Activated naive CD4-positive, alpha-beta T cell treated with anti-CD3 and anti-CD28 coated beads, Interleukin-2, amount 10 ng/mL, durations not matched to agents 7 days and 5 days (primary cell): ENCODE measurements at regions not wholly inside any gene's neighbourhood (a gene's known extent, or its start where the extent isn't known, plus 50 kb on each side); places are given as distances from the start of the nearest gene placed in this dataset.
"Not testable (repeated sequence)": the region's sequence is repeated elsewhere in the genome, so short reads cannot be mapped to it uniquely, and the experiment has no call there.

ENCODE experiments used
- CTCF ChIA-PET: fragments of 350-600 bp; sonication (Branson Sonifier 250); formaldehyde crosslinking; loops from one replicate; lab custom pipeline; 2021; ENCODE audit warnings: antibody characterized with exemption; lab: Charles Lee
- DNase-seq: peaks from one replicate; pipeline ENCODE4 v3.0.0-alpha.2; 2020
- H3K27ac Mint-ChIP-seq: one replicate; pipeline ENCODE4 v1.8.0; 2021; ENCODE audit warnings: mild to moderate bottlenecking, moderate library complexity, mixed read lengths
- H3K27me3 Mint-ChIP-seq: one replicate; pipeline ENCODE4 v1.8.0; 2021; ENCODE audit warnings: mild to moderate bottlenecking, mixed read lengths
- H3K36me3 Mint-ChIP-seq: one replicate; pipeline ENCODE4 v1.8.0; 2021; ENCODE audit warnings: mixed read lengths
- H3K4me1 Mint-ChIP-seq: one replicate; pipeline ENCODE4 v1.8.0; 2021; ENCODE audit warnings: mixed read lengths
- H3K4me3 Mint-ChIP-seq: one replicate; pipeline ENCODE4 v1.8.0; 2021; ENCODE audit warnings: mild to moderate bottlenecking, moderate library complexity, mixed read lengths
- H3K9me3 Mint-ChIP-seq: one replicate; pipeline ENCODE4 v1.8.0; 2021; ENCODE audit warnings: mixed read lengths

DNA sequence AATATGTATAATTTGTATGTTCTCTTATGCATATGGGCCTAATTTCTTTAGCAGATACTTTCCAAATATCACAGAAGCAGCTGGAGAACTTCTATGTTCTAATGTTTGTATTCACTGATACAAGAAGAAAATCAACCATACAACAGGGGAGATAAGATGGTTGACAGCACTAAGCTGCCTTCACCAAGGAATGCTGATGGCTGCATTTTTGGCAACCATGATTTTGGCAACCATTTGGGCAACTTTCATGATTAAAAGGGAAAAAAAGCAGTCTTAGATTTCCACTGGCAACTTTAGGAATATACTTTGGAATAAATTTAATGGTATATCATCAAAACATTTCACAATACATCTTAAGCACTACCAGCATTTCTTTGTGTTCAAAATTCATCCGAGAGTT, 740.3 kb upstream of the CDH6 start:
- no peaks in the 10 kb centered on the region for H3K27me3 Mint-ChIP-seq
- no peaks in the 10 kb centered on the region for H3K36me3 Mint-ChIP-seq
- no peaks in the 10 kb centered on the region for H3K4me1 Mint-ChIP-seq
- DNase-seq, result no peak
- no peak overlapping the region for H3K4me3 Mint-ChIP-seq
- peaks cover 21% of the 10 kb centered on the region for H3K9me3 Mint-ChIP-seq
- CTCF ChIA-PET, result no interaction called here
- no peak overlapping the region for H3K27ac Mint-ChIP-seq

DNA sequence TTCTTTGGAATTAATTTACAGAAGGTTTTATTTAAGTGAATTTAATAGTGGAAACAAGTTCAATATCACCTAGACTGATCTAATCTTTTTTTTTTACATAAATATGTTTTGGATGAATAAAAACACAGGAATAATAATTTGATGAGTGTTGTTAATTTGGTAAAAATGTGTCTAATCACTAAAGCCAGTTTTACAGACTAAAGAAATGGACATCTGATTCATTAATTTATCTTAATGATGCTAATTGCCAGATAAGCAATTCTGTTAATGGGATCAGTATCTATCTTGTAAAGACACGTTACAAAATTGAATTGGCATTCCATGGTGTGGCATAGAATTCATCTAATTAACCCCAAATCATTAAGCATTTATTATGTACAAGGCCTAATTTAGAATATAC, 743.3 kb upstream of the CDH6 start:
- no peak overlapping the region for H3K4me3 Mint-ChIP-seq
- peaks cover 20% of the 10 kb centered on the region for H3K9me3 Mint-ChIP-seq
- no peak for DNase-seq
- no peaks in the 10 kb centered on the region for H3K27me3 Mint-ChIP-seq
- H3K36me3 Mint-ChIP-seq, result no peaks in the 10 kb centered on the region
- no peak overlapping the region for H3K27ac Mint-ChIP-seq
- CTCF ChIA-PET, result no interaction called here
- H3K4me1 Mint-ChIP-seq, result no peaks in the 10 kb centered on the region

DNA sequence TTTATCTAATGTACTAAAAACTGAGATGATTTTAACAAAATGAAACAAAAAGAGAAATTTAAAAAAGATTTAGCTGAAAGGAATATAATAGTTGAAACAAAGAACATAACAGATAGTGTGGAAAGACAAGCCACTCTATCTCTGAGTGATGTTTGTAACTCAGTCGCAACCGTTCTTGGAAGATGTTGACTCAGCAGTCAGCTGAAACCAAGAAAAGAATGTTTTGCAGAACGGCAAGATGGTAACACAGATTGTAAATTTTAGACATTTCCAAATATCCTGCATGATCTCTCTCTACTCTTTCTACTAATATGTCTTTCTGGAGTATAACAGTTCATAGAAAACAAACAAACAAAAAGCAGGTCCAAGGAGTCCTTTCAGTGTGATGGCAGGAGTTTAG, 746.1 kb upstream of the CDH6 start:
- CTCF ChIA-PET, result no interaction called here
- H3K27me3 Mint-ChIP-seq, result no peaks in the 10 kb centered on the region
- H3K9me3 Mint-ChIP-seq, result peaks cover 19% of the 10 kb centered on the region
- H3K27ac Mint-ChIP-seq, result no peak overlapping the region
- H3K4me1 Mint-ChIP-seq, result no peaks in the 10 kb centered on the region
- H3K4me3 Mint-ChIP-seq, result no peak overlapping the region
- DNase-seq, result no peak
- no peaks in the 10 kb centered on the region for H3K36me3 Mint-ChIP-seq

DNA sequence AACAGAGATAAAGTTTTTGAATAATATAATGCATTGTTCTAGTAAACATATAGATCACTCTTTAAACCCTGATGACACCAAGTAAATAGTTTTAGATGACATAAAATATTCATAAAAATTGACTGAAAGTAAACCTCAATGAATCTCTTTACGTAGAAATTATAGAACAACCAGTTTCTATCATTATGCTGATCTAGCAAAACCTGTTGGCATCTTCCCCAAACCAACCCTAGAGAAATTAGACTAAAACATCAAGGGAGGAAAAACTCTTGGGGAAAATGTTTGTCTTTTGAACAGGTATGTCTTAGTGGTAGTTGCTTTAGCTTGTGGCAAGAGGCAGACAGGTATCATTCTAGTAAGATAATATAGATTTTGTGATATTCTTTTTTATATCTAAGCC, 747.0 kb upstream of the CDH6 start:
- CTCF ChIA-PET, result no interaction called here
- no peak for DNase-seq
- Mint-ChIP-seq H3K27ac (no peak overlapping the region), H3K27me3 (no peaks in the 10 kb centered on the region), H3K9me3 (peaks cover 20% of the 10 kb centered on the region), H3K4me3 (no peak overlapping the region), H3K36me3 (no peaks in the 10 kb centered on the region), H3K4me1 (no peaks in the 10 kb centered on the region)

DNA sequence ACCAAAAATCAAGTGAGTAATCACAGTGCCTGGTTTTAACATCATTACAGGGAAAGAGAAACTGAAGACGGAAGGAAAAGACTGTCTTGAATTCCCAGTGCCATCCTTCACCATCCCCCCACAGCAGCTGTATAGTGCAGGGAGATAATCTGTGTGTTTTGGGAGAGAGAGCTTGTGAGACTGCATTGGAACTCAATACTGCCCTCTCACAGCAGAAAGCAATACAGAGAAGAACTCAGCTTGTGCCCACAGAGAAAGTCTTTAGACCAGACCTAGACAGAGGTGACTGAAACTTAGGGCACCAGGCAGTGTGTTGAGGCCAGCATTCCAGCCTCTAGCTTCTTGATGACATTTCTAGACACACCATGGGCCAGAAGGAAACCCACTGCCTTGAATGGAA, 754.7 kb upstream of the CDH6 start:
- peaks cover 31% of the 10 kb centered on the region for H3K9me3 Mint-ChIP-seq
- no peaks in the 10 kb centered on the region for H3K4me1 Mint-ChIP-seq
- H3K4me3 Mint-ChIP-seq, result no peak overlapping the region
- no peak for DNase-seq
- CTCF ChIA-PET, result no interaction called here
- H3K36me3 Mint-ChIP-seq, result no peaks in the 10 kb centered on the region
- no peaks in the 10 kb centered on the region for H3K27me3 Mint-ChIP-seq
- no peak overlapping the region for H3K27ac Mint-ChIP-seq

DNA sequence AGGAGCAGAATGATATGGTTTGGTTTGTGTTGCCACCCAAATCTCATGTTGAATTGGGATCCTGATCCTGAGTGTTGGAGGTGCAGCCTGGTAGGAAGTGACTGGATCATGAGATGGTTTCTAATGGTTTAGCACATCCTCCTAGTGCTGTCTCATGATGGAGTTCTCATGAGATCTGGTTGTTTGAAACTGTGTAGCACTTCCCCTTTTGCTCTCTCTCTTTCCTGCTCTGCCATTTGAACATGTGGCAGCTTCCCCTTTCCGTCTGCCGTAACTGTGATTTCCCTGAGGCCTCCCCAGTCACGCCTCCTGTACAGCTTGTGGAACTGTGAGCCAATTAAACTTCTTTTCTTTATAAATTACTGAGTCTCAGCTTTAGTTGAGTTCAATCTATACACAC, 756.8 kb upstream of the CDH6 start:
- CTCF ChIA-PET, result no interaction called here
- H3K4me3 Mint-ChIP-seq, result no peak overlapping the region
- H3K36me3 Mint-ChIP-seq, result no peaks in the 10 kb centered on the region
- peaks cover 31% of the 10 kb centered on the region for H3K9me3 Mint-ChIP-seq
- H3K4me1 Mint-ChIP-seq, result no peaks in the 10 kb centered on the region
- H3K27me3 Mint-ChIP-seq, result no peaks in the 10 kb centered on the region
- H3K27ac Mint-ChIP-seq, result no peak overlapping the region
- no peak for DNase-seq

DNA sequence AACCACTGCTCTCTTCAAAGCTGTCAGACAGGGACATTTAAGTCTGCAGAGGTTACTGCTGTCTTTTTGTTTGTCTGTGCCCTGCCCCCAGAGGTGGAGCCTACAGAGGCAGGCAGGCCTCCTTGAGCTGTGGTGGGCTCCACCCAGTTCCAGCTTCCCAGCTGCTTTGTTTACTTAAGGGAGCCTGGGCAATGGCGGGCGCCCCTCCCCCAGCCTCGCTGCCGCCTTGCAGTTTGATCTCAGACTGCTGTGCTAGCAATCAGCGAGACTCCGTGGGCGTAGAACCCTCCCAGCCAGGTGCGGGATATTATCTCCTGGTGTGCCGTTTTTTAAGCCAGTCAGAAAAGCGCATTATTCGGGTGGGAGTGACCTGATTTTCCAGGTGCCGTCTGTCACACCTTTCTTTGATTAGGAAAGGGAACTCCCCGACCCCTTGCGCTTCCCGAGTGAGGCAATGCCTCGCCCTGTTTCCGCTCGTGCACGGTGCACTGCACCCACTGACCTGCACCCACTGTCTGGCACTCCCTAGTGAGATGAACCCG, 764.5 kb upstream of the CDH6 start:
- H3K4me3 Mint-ChIP-seq, CTCF ChIA-PET, DNase-seq, H3K27me3 Mint-ChIP-seq, H3K27ac Mint-ChIP-seq, H3K9me3 Mint-ChIP-seq, H3K4me1 Mint-ChIP-seq, H3K36me3 Mint-ChIP-seq: not testable (repeated sequence)

DNA sequence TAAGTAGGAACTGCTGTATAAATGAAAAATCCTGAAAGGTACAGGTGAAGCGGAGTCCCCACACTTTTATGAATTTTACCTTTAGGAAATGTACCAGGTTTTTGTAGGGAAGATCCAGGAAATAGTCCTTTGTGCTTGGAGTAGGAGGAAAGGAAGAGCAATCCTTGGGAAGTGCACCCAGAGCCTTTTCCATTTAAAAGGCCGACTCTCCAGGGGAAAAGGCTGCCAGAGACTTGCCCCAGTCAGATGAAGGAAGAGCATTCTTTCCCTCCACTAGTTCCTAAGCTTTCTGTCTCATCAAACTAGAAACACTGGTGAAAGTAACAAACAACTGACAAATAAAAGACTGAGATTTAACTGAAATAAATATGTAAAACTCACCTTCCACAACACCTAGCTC, 779.4 kb upstream of the CDH6 start:
- H3K9me3 Mint-ChIP-seq, result peaks cover 10% of the 10 kb centered on the region
- no peaks in the 10 kb centered on the region for H3K4me1 Mint-ChIP-seq
- DNase-seq, result no peak
- H3K27me3 Mint-ChIP-seq, result no peaks in the 10 kb centered on the region
- H3K36me3 Mint-ChIP-seq, result no peaks in the 10 kb centered on the region
- no peak overlapping the region for H3K4me3 Mint-ChIP-seq
- CTCF ChIA-PET, result no interaction called here
- H3K27ac Mint-ChIP-seq, result no peak overlapping the region

DNA sequence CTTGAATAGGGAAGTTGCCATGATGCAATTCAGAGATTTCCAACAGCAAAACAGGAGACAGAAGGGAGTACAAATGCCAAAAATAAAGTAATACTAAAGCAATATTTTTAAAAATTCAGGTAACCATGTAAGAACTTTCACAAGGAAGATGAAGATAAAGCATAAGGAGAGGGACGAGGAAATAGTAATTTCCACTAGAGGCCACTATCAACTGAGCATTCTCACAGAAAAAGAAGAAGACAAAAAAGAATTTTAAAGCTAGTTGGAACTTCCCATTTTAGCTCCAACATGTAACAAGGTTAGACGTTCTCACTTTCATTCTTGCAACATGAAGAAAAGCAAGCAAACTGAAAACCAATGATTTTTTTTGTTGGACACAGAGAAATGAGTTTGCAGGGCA, 779.9 kb upstream of the CDH6 start:
- no peaks in the 10 kb centered on the region for H3K27me3 Mint-ChIP-seq
- no peaks in the 10 kb centered on the region for H3K36me3 Mint-ChIP-seq
- no peak overlapping the region for H3K27ac Mint-ChIP-seq
- no peak overlapping the region for H3K4me3 Mint-ChIP-seq
- CTCF ChIA-PET, result no interaction called here
- H3K4me1 Mint-ChIP-seq, result no peaks in the 10 kb centered on the region
- H3K9me3 Mint-ChIP-seq, result peaks cover 10% of the 10 kb centered on the region
- DNase-seq, result no peak

DNA sequence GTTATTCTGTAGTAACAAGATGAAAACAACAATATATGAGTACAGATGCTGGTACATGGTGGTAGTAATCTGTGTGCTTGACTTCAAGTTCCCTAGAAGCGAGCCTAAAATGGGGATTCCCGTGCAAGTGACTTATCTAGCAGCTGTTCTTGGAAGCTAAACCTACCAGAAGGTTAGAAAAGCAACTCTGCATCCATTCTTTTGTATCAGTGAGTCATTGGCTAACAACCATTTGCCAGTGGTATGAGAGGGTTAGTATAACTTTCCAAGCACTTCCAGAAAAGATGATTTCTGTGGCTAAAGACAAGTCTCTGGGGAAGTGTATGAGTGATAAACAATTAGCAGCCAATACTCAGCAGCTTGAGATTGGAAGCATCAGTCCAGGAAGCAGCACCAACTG, 787.7 kb upstream of the CDH6 start:
- Mint-ChIP-seq H3K4me3 (no peak overlapping the region), H3K4me1 (no peaks in the 10 kb centered on the region), H3K27ac (no peak overlapping the region), H3K9me3 (peaks cover 10% of the 10 kb centered on the region), H3K27me3 (no peaks in the 10 kb centered on the region), H3K36me3 (no peaks in the 10 kb centered on the region)
- CTCF ChIA-PET, result no interaction called here
- no peak for DNase-seq

DNA sequence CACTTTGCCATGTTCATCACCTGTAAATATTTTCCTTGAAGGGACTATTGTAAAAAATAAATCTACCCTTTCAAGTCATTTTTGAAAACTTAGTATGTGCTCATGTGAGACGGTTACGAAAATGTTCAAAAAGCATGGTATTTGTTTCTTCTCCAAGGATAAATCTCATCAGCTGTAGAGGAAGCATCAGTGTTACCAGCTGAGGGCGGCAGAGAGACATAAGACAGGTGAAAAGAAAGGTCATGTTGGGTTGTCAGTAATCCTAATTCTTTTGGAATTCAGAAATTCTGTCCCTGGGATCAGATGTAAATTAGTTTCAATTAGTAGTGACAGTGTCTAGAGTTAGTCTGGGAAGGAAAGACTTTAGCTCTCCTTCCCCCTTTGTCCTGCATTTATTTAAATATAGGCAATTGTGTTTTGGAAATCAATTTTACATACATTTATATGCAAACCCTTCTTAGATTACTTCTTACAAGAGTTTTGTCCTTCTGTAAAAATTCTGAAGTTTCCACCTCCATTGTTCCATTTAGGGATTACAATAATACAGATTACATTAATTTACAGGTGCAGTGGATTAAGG, 791.9 kb upstream of the CDH6 start:
- Mint-ChIP-seq H3K4me3 (no peak overlapping the region), H3K36me3 (no peaks in the 10 kb centered on the region), H3K4me1 (no peaks in the 10 kb centered on the region), H3K27me3 (no peaks in the 10 kb centered on the region), H3K27ac (no peak overlapping the region), H3K9me3 (peaks cover 9% of the 10 kb centered on the region)
- no peak for DNase-seq
- CTCF ChIA-PET, result no interaction called here

DNA sequence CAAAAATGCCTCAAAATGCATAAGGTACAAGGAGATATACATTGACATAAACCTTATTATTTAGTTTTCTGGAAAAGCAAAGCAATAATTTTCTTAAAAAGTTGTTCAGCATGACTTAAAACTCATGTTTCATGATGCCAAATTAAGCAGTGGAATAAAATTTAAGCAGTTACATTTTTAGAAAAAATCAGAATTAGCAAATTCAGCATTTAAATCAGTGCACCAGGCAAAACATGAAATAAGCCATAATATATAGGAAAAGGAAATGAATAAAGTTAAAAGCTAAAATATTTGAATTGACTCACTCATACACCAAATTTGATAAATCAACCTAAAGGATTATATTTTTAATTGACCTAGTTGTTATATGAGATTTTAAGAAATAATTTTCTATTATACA, 795.1 kb upstream of the CDH6 start:
- H3K9me3 Mint-ChIP-seq, result peaks cover 4% of the 10 kb centered on the region
- H3K4me3 Mint-ChIP-seq, result no peak overlapping the region
- no peaks in the 10 kb centered on the region for H3K27me3 Mint-ChIP-seq
- DNase-seq, result no peak
- H3K4me1 Mint-ChIP-seq, result no peaks in the 10 kb centered on the region
- H3K27ac Mint-ChIP-seq, result no peak overlapping the region
- H3K36me3 Mint-ChIP-seq, result no peaks in the 10 kb centered on the region
- CTCF ChIA-PET, result no interaction called here

DNA sequence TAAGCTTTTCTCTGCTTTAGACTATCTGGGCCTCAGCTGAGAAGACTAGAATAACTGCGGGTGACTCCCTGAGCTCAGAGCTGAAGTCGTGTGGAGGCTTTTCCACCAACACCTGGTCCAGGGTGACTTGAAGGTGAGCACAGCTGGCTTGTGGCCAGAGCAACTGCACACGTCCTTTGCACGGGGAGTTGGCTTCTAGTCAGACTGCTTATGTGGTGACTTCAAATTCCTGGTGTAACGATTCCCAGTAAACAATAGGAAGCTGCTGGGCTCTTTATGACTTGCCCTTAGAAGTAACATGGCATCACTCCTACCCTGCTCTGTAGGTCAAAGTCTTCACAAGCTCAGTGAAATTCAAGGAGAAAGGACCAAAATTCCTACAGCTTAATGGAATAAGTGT, 800.6 kb upstream of the CDH6 start:
- no peaks in the 10 kb centered on the region for H3K36me3 Mint-ChIP-seq
- H3K4me1 Mint-ChIP-seq, result no peaks in the 10 kb centered on the region
- CTCF ChIA-PET, result no interaction called here
- no peak overlapping the region for H3K4me3 Mint-ChIP-seq
- H3K27me3 Mint-ChIP-seq, result no peaks in the 10 kb centered on the region
- peaks cover 5% of the 10 kb centered on the region for H3K9me3 Mint-ChIP-seq
- no peak overlapping the region for H3K27ac Mint-ChIP-seq
- DNase-seq, result no peak

DNA sequence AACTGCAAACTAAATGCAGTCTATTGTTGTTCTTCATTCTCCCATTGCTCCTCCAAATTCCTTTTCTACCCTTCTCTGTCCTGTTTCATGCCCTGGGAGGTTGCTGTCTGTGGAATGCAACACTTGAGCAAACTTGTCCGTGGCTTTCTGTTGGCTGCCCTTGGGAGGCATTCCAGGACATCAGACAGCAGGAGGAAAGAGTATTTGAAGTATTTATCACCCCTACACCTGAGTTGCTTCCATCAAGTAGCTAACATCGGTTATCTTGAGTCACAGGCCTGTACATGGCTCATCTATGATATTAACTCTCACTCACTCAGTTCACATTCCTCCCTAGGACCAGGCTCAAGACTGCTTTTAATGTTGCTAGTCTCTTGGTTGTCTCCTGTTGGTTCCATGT, 803.4 kb upstream of the CDH6 start:
- no peak for DNase-seq
- H3K9me3 Mint-ChIP-seq, result peaks cover 4% of the 10 kb centered on the region
- no peaks in the 10 kb centered on the region for H3K4me1 Mint-ChIP-seq
- CTCF ChIA-PET, result no interaction called here
- H3K4me3 Mint-ChIP-seq, result no peak overlapping the region
- no peaks in the 10 kb centered on the region for H3K27me3 Mint-ChIP-seq
- H3K36me3 Mint-ChIP-seq, result no peaks in the 10 kb centered on the region
- no peak overlapping the region for H3K27ac Mint-ChIP-seq

DNA sequence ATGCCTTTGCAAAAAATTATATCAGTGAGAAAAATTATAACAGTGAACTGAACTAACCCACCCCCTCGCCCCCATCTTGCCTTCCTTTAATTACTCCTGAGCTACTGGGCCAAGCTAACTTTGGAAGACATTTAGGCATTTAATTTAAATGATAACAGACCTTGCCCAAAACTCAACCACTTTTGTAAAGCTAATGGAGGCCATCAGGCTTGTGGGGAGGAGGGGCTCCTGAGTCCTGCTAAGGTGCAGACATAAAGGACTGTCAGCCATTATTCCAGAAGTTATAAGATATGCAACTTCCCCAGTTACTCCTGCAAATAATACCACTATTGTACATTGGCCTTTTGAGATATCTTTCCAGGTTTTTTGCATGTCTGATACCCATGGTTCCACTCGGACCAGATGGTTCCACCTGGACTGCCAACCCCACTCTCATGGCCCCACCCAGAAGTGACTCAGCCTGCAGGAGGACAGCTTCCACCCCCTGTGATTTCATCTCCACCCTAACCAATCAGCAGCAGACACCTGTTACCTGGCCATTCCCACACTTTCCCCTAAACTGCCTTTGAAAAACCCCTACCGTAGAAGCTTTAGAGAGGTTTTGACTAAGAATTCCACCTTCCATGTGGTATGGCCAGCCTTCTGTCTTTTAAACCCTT, 805.4 kb upstream of the CDH6 start:
- no peaks in the 10 kb centered on the region for H3K36me3 Mint-ChIP-seq
- no peak overlapping the region for H3K4me3 Mint-ChIP-seq
- H3K27ac Mint-ChIP-seq, result no peak overlapping the region
- H3K27me3 Mint-ChIP-seq, result no peaks in the 10 kb centered on the region
- DNase-seq, result no peak
- no peaks in the 10 kb centered on the region for H3K4me1 Mint-ChIP-seq
- CTCF ChIA-PET, result no interaction called here
- H3K9me3 Mint-ChIP-seq, result peaks cover 4% of the 10 kb centered on the region
